SH-SY5Y (cell line): ENCODE measurements at regions not wholly inside any gene's neighbourhood (a gene's known extent, or its start where the extent isn't known, plus 50 kb on each side); places are given as distances from the start of the nearest gene placed in this dataset.

Experiments used
- GATA2 ChIP-seq: IDR thresholded peaks from 2 replicates; pipeline ENCODE4 v1.6.1; 2011; ENCODE audit warnings: mild to moderate bottlenecking, low read depth, low read length
- GATA3 ChIP-seq: IDR thresholded peaks from 2 replicates; pipeline ENCODE4 v1.6.1; 2011; ENCODE audit warnings: low read depth, mild to moderate bottlenecking, low read length, moderate library complexity

- TF ChIP-seq GATA3 (no peak), GATA2 (no peak)
Observed at GRCh38 chr2:136049011-136049742, 63.8 kb upstream of the DARS1 start.

- no peak for TF ChIP-seq GATA2
- no peak for TF ChIP-seq GATA3
Observed at GRCh38 chr2:136045835-136046570, 60.6 kb upstream of the DARS1 start.

GRCh38 chr2:136045344-136045743, 59.9 kb upstream of the DARS1 start:
- TF ChIP-seq GATA2 (no peak), GATA3 (no peak)
